Hindlimb muscle (tissue), 1 donor: ENCODE measurements at regions not wholly inside any gene's neighbourhood (a gene's known extent, or its start where the extent isn't known, plus 50 kb on each side); places are given as distances from the start of the nearest gene placed in this dataset.
"Not testable (repeated sequence)": the region's sequence is repeated elsewhere in the genome, so short reads cannot be mapped to it uniquely, and the experiment has no call there.

Experiments used
- DNase-seq: peaks from one replicate; pipeline ENCODE4 v3.0.0-alpha.2; 2013

GRCh38 chr2:107645586-107645985 lies 181.1 kb upstream of the RGPD4 start:
- no peak for DNase-seq

DNA sequence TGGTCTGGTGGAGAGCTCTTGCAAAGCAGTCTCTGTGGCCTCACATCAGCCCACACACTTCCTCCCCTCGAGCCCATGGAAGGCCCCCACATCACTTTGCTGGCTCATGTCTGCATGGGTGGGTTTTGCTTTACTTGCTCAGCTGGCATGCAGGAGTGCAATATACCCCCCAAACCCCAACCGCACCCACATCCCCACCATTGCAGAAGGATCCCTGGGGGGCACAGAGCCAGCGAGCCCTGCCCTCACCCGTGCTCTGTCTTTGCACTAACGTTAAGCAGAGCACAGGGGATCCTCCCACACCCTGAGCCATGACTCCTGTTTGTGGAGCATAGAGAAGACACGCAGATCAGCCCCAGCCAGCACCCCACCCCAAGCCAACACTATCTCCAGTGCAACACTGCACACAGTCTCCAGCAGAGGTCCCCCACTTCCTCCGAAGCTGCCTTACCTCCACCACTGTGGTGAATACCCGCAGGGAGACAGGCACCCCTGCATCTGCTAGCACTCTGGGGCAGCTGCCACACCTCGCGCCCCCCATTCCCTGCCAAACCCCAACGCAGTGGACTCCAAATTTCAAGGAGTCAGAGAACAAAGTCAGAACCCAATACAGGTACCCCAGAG lies 177.8 kb upstream of the RGPD4 start:
- DNase-seq = no peak

DNA sequence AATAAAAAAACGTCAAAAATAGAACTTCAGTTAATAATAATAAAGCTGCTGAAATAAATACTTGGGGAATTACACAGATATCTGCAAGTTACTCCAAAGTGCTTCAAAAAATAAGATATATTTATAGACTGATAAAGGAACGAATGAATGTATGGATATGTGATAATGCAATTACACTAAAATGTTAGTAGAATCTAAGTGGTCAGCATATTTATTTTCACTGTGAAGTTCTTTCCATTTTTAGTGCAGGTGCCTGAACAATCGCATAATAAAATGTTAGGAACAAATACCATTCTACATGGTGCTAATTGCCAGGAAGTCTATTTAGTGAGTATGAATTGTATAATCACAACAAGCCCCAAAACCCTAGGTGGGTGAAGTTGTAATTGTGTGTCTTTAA lies 169.6 kb upstream of the RGPD4 start:
- DNase-seq = no peak

GRCh38 chr2:107663632-107664031 lies 163.1 kb upstream of the RGPD4 start:
- DNase-seq = no peak

GRCh38 chr2:107669335-107669734 lies 157.4 kb upstream of the RGPD4 start:
- peak; percentile 16 for DNase-seq

- no peak for DNase-seq
Observed at GRCh38 chr2:107681936-107682335, 144.8 kb upstream of the RGPD4 start.

GRCh38 chr2:107684421-107684820 lies 142.3 kb upstream of the RGPD4 start:
- no peak for DNase-seq

DNA sequence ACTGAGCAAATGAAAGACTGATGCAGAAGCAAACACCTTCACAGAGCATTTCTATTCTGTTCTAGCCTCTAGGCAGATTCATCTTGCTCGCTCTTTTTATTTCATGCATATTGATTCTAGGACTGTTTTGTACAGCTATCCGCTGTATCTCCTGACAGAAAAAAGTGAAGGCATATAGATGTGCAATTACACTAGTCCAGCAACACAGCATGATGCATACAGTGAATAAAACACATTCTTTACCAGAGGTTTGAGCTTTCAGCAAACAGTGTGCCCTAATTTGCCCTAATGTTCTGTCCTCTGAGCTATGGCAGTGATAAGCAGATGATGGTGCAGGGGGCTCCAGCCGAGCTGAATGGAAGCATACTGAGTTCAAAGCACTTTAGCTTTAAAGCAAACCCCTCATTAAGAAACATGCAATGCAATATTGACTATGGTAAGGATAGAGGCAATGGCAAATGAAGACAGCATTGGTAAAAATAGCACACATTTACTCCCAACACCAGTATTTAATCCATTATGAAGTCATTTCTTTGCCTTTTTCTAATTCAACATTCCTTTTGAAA lies 141.2 kb upstream of the RGPD4 start:
- no peak for DNase-seq

- no peak for DNase-seq
Observed at GRCh38 chr2:107687073-107687472, 139.6 kb upstream of the RGPD4 start.

- DNase-seq = no peak
Observed at GRCh38 chr2:107688135-107688534, 138.6 kb upstream of the RGPD4 start.

- no peak for DNase-seq
Observed at GRCh38 chr2:107693604-107694003, 133.1 kb upstream of the RGPD4 start.

DNA sequence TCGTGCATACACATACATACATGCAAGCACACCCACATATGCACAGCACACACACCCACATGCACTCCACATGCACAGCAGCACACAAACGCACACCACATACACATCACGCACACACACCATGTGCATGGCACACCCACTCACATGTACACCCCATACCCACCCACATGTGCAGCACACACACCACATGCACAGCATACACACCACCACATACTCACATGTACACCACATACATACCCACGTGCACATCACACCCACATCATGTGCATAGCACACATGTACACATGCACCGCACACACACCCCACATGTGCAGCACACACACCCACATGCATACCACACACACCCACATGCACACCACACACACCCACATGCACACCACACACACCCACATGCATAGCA lies 132.0 kb upstream of the RGPD4 start:
- no peak for DNase-seq

DNA sequence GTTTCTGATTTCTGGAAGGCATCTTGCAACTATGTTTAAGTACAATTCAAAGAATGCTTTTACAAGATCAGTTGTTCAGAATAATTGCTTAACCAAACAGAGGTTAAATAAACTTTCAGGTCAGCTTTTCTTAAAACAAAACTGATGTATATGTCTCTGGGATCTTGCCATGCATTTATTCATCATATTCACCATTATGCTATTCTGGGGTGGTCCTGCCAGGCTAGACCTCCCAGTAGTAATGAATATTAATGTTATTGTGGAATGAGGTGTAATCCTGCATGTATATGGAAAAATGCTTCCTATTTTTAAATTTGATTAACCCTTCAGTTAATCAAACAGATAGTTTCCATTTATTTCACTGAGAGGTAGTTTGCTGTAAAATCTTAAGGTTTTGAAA lies 129.3 kb upstream of the RGPD4 start:
- DNase-seq = no peak

- DNase-seq = no peak
Observed at GRCh38 chr2:107698861-107699260, 127.8 kb upstream of the RGPD4 start.

- no peak for DNase-seq
Observed at GRCh38 chr2:107700073-107700472, 126.6 kb upstream of the RGPD4 start.

GRCh38 chr2:107711941-107712340 lies 114.8 kb upstream of the RGPD4 start:
- DNase-seq = no peak

DNA sequence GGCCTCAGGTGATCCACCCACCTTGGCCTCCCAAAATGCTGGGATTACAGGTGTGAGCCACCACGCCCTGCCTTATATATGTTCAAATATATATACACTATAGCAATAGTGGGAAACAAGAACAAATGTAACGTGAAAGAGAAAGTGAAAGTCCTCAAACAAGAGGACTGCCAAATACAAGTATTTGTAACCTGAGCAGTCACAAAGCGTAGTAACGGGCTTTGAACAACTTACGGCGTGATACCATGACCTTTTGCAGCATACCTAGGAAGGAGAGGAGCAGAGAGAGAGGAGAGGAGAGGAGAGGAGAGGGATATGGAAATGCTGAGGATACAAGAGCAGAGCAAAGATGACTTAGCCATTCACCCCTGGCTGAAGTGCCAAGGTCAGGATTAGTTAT lies 113.8 kb upstream of the RGPD4 start:
- DNase-seq = no peak

- no peak for DNase-seq
Observed at GRCh38 chr2:107717661-107718060, 109.0 kb upstream of the RGPD4 start.

GRCh38 chr2:107719141-107719540 lies 107.6 kb upstream of the RGPD4 start:
- DNase-seq = no peak

DNA sequence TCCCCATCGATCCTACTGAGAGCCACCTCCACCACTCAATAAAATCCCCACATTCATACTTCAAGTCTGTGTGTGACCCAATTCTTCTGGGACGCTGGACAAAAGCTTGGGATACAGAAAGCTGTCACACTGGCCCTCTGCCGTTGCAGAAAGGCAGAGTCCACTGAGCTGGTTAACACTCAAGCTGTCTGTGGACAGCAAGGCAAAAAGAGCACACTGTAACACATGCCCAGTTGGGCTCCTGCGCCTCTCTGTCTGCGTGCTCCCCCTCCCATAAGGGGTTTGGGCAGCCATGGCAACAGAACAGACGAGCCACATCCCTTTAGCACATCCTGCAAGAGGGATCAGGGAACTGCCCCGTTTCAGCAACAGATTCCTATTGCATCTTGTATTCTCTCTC lies 106.9 kb upstream of the RGPD4 start:
- DNase-seq = no peak

DNA sequence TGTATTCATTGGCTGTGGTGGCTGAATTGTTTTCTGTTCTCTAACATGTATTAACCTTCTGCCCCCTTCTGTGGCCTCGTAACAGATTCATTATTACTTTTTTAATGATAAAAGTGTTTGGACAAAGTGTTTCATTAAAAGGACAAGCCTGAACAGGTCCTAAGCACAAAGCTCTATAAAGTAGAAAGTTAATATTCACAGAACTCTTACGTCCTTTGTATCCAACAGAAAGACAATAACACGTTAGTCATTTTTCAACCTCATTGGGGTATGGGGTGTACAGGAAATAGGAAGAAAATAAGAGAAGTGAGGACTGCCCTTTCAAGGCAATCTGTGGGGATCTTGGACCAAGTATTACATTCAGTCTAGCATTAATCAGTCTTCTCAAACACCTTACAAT lies 105.5 kb upstream of the RGPD4 start:
- DNase-seq = no peak

GRCh38 chr2:107721586-107721985 lies 105.1 kb upstream of the RGPD4 start:
- no peak for DNase-seq

- DNase-seq = not testable (repeated sequence)
Observed at GRCh38 chr2:107725824-107726223, 100.9 kb upstream of the RGPD4 start.

- DNase-seq = no peak
Observed at GRCh38 chr2:107727318-107727717, 99.4 kb upstream of the RGPD4 start.

DNA sequence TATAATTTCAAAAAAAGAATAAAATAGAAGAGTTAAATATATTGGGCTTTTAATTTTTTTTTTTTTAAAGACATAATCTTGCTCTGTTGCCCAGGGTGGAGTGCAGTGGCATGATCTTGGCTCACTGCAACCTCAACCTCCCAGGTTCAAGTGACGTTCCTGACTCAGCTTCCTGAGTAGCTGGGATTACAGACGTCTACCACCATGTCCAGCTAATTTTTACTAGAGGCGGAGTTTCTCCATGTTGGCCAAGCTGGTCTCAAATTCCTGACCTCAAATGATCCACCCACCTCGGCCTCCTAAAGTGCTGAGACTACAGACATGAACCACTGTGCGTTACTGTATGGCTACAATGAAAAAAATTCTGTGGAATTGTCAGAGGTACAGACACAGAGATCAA lies 98.1 kb upstream of the RGPD4 start:
- DNase-seq = no peak
